Upper lobe of left lung (tissue), 6 donors: ENCODE measurements at regions not wholly inside any gene's neighbourhood (a gene's known extent, or its start where the extent isn't known, plus 50 kb on each side); places are given as distances from the start of the nearest gene placed in this dataset.

Experiments
- ATAC-seq, 2 donors: fragments of 200-7000 bp; cut with Tn5 transposase; one replicate each; pipeline ENCODE4 v1.9.1; 2022; ENCODE audit warnings: mild to moderate bottlenecking in 2 of 2, moderate library complexity in 2 of 2; ENCODE audit not compliant: low FRiP score in 2 of 2
- DNase-seq, 2 donors: peaks; one replicate each; pipeline ENCODE4 v3.0.0-alpha.2; 2019 to 2020
- H3K27ac ChIP-seq, 4 donors: fragments of 200-600 bp; sonication (generic); one replicate each; pipeline ENCODE4 v1.5.1; 2016 to 2019
- H3K27me3 ChIP-seq, 4 donors: fragments of 200-600 bp; sonication (generic); one replicate each; pipeline ENCODE4 v1.5.1; 2017 to 2019
- H3K36me3 ChIP-seq, 4 donors: fragments of 200-600 bp; sonication (generic); one replicate each; pipeline ENCODE4 v1.5.1; 2016 to 2019
- H3K4me1 ChIP-seq, 4 donors: fragments of 200-600 bp; sonication (generic); one replicate each; pipeline ENCODE4 v1.5.1; 2018 to 2019
- H3K4me3 ChIP-seq, 4 donors: fragments of 200-600 bp; sonication (generic); one replicate each; pipeline ENCODE4 v1.5.1; 2017 to 2019; ENCODE audit warnings: mild to moderate bottlenecking in 2 of 4, moderate library complexity in 1 of 4
- H3K9me3 ChIP-seq, 4 donors: fragments of 200-600 bp; sonication (generic); one replicate each; pipeline ENCODE4 v1.5.1; 2018 to 2019
- EP300 ChIP-seq, 4 donors: sonication (generic); formaldehyde crosslinking; IDR thresholded peaks; one replicate each; pipeline ENCODE4 v1.5.1; 2017; ENCODE audit warnings: antibody characterized with exemption in 4 of 4, control low read depth in 2 of 4
- POLR2A ChIP-seq, 4 donors: fragments of 450-650 bp; IDR thresholded peaks; one replicate each; pipeline ENCODE4 v1.5.1; 2016 to 2017; ENCODE audit warnings: antibody characterized with exemption in 4 of 4, mild to moderate bottlenecking in 2 of 4
- POLR2AphosphoS5 ChIP-seq, 2 donors: sonication (generic); formaldehyde crosslinking; IDR thresholded peaks; one replicate each; pipeline ENCODE4 v1.5.1; 2017; ENCODE audit warnings: antibody characterized with exemption in 2 of 2
- WGBS, 2 donors: methylation state at CpG; one replicate each; pipeline ENCODE4 v1.1.5; 2017 to 2018; 5-methylcytosine and 5-hydroxymethylcytosine counted together
- TF ChIP-seq, protein P1 (sequence below), 6 experiments: fragments of 450-650 bp in 4 of 6; fragments of 200-600 bp in 2 of 6; sonication (generic) in 2 of 6; IDR thresholded peaks; one replicate each; pipeline ENCODE4 v1.5.1; 2016 to 2019; ENCODE audit warnings: antibody characterized with exemption in 6 of 6
- donor health status: DM: no; HTN: no; CAD: no; lungs with moderate emphysema.
- donor health status: DM: no; HTN: yes; CAD: no; lungs with severe emphysema.

DNA sequence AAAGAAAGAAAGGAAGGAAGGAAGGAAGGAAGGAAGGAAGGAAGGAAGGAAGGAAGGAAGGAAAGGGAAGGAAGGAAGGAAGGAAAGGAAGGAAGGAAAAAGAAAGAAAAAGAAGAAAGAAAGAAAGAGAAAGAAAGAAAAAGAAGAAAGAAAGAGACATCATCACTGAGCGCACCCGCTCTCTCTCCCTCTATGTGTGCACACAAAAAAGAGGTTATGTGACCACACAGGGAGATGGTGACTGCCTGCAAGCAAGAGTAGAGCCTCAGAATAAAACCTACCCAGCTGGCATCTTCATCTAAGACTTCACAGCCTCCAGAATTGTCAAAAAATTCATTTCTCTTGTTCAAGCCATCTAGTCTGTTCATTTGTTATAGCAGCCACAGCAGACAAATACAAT lies 1307.4 kb upstream of the ACVR2A start:
- Histone ChIP-seq H3K4me3 (no peak overlapping the region), H3K27ac (no peak overlapping the region), H3K4me1 (no peaks in the 10 kb centered on the region), H3K36me3 (no peaks in the 10 kb centered on the region), H3K27me3 (no peaks in the 10 kb centered on the region), H3K9me3 (no peaks in the 10 kb centered on the region)
- ATAC-seq (no peak), DNase-seq (no peak)
- TF ChIP-seq, protein P1, sequence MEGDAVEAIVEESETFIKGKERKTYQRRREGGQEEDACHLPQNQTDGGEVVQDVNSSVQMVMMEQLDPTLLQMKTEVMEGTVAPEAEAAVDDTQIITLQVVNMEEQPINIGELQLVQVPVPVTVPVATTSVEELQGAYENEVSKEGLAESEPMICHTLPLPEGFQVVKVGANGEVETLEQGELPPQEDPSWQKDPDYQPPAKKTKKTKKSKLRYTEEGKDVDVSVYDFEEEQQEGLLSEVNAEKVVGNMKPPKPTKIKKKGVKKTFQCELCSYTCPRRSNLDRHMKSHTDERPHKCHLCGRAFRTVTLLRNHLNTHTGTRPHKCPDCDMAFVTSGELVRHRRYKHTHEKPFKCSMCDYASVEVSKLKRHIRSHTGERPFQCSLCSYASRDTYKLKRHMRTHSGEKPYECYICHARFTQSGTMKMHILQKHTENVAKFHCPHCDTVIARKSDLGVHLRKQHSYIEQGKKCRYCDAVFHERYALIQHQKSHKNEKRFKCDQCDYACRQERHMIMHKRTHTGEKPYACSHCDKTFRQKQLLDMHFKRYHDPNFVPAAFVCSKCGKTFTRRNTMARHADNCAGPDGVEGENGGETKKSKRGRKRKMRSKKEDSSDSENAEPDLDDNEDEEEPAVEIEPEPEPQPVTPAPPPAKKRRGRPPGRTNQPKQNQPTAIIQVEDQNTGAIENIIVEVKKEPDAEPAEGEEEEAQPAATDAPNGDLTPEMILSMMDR (IDR thresholded peaks at IDR 0.05): no peak
- TF ChIP-seq EP300 (IDR thresholded peaks at IDR 0.05) (no peak), POLR2AphosphoS5 (IDR thresholded peaks at IDR 0.05) (no peak), POLR2A (IDR thresholded peaks at IDR 0.05) (no peak)
- 97 to 100% methylated on average over 2 of the region's 2 CpGs for WGBS, 2 donors

DNA sequence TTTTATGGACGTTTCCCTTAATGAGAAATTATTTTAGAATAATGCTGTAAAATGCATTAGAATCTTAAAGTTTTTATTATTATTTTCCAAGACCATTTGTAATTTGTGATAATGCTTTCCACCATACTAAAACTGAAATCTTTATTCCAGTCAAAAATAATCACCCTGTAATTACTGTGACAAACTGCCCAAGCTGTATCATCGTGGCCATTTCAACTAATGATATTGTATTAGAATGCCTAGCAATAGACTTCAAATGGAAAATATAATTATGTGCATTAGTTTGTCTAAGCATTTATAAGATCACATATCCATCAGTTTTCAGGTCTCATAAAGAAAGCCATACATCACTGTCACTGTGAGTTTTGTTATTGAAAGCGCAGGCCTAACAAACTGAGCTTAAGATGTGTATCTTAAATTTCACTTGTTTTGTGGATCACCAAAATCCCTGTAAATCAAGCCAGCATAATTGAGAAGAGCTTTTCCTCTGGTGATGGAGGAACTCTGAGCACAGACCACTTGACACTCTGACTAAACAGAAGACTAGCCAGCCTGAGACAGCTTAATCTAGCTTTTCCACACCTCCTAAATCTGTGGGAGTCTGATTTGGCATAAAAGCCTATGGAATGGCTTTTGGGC lies 1312.2 kb upstream of the ACVR2A start:
- no peaks in the 10 kb centered on the region for H3K27me3 ChIP-seq

DNA sequence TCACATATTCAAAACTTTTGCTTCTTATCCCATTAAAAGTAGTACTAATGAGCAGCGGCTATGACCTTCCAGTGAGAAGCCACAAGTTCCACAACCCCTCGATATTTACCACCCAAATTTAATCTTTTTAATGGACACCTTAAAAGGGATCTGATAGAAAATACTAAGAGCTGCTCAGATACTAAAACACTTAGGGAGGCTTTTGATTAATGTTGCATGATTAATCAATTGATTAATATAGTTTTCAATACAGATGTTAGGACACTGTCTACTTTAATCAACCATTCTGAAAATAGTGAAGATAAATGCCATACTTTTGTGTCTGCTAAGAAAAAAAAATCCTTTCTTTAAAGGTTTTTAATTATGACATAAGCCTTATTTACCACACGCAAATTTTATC lies 1312.8 kb upstream of the ACVR2A start:
- Histone ChIP-seq H3K4me3 (no peak overlapping the region), H3K27me3 (no peaks in the 10 kb centered on the region)
- WGBS, 2 donors: 92 to 94% methylated on average over 3 of the region's 3 CpGs

More for the DNA sequence above, 1312.2 kb upstream of the ACVR2A start:
- no peak overlapping the region for H3K27ac ChIP-seq
- H3K36me3 ChIP-seq: no peaks in the 10 kb centered on the region
- TF ChIP-seq, protein P1 (IDR thresholded peaks at IDR 0.05): no peak
- TF ChIP-seq POLR2AphosphoS5 (IDR thresholded peaks at IDR 0.05): no peak
- TF ChIP-seq EP300 (IDR thresholded peaks at IDR 0.05): no peak
- TF ChIP-seq POLR2A (IDR thresholded peaks at IDR 0.05): no peak
- DNase-seq: no peak
- H3K4me1 ChIP-seq: no peaks in the 10 kb centered on the region
- ATAC-seq: no peak
- H3K9me3 ChIP-seq: no peaks in the 10 kb centered on the region
- no peak overlapping the region for H3K4me3 ChIP-seq
- 77 to 80% methylated on average over 3 of the region's 3 CpGs for WGBS, 2 donors

DNA sequence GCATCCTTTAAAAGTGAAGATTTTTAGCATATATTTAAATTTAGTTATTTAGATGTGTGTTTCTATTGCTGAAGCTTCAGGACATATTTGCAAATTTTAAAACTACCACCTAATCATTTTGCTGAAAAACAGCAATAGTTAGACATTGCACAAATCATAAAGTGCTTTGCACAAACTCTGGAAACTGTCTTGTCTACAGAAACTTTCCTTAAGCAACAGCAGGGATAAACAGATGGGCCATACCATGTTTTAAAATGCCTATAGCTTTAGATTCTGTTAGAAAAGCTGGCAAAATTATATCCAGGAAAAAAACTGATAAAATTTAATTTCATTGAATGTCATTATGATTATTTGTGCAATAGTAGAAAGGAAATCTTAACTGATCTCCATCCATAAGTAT lies 1313.9 kb upstream of the ACVR2A start:
- DNase-seq (no peak), ATAC-seq (no peak)
- H3K27me3 ChIP-seq: no peaks in the 10 kb centered on the region
- no peaks in the 10 kb centered on the region for H3K9me3 ChIP-seq
- H3K4me1 ChIP-seq: no peaks in the 10 kb centered on the region
- no peak overlapping the region for H3K27ac ChIP-seq
- TF ChIP-seq, protein P1 (IDR thresholded peaks at IDR 0.05): no peak
- TF ChIP-seq POLR2A (IDR thresholded peaks at IDR 0.05): no peak
- no peak for TF ChIP-seq POLR2AphosphoS5 (IDR thresholded peaks at IDR 0.05)
- no peak for TF ChIP-seq EP300 (IDR thresholded peaks at IDR 0.05)
- H3K4me3 ChIP-seq: no peak overlapping the region
- H3K36me3 ChIP-seq: no peaks in the 10 kb centered on the region

More for the DNA sequence above, 1312.8 kb upstream of the ACVR2A start:
- Histone ChIP-seq H3K27ac (no peak overlapping the region), H3K36me3 (no peaks in the 10 kb centered on the region), H3K9me3 (no peaks in the 10 kb centered on the region), H3K4me1 (no peaks in the 10 kb centered on the region)
- TF ChIP-seq POLR2AphosphoS5 (IDR thresholded peaks at IDR 0.05): no peak
- TF ChIP-seq, protein P1 (IDR thresholded peaks at IDR 0.05): no peak
- TF ChIP-seq POLR2A (IDR thresholded peaks at IDR 0.05): no peak
- no peak for TF ChIP-seq EP300 (IDR thresholded peaks at IDR 0.05)
- no peak for ATAC-seq
- no peak for DNase-seq

DNA sequence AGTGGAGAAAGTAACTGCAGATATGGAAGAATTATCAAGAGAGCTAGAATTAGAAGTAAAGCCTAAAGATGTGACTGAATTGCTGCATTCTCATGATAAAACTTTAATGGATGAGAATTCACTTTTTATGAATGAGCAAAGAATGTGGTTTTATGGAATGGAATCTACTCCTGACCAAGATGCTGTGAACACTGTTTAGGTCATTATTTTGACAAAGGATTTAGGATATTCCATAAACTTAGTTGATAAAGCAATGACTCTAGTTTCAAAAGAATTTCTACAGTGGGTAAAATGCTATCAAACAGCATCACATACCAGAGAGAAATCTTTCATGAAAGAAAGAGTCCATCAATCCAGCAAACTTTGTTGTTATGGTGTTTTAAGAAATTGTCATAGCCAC lies 1317.7 kb upstream of the ACVR2A start:
- Histone ChIP-seq H3K4me3 (no peak overlapping the region), H3K36me3 (no peaks in the 10 kb centered on the region)
- ATAC-seq: no peak

More for the DNA sequence above, 1317.7 kb upstream of the ACVR2A start:
- no peaks in the 10 kb centered on the region for H3K4me1 ChIP-seq
- no peak for TF ChIP-seq EP300 (IDR thresholded peaks at IDR 0.05)
- TF ChIP-seq, protein P1 (IDR thresholded peaks at IDR 0.05): no peak
- TF ChIP-seq POLR2A (IDR thresholded peaks at IDR 0.05): no peak
- no peak for TF ChIP-seq POLR2AphosphoS5 (IDR thresholded peaks at IDR 0.05)
- no peak for DNase-seq
- H3K27ac ChIP-seq: no peak overlapping the region
- H3K9me3 ChIP-seq: no peaks in the 10 kb centered on the region
- H3K27me3 ChIP-seq: no peaks in the 10 kb centered on the region
